Lower leg skin (tissue), 4 donors: ENCODE measurements at regions not wholly inside any gene's neighbourhood (a gene's known extent, or its start where the extent isn't known, plus 50 kb on each side); places are given as distances from the start of the nearest gene placed in this dataset.

Experiments
- DNase-seq, 2 donors: peaks; one replicate each; pipeline ENCODE4 v3.0.0-alpha.2; 2019; ENCODE audit warnings: low spot score in 2 of 2
- H3K4me3 ChIP-seq: fragments of 200-600 bp; sonication (generic); 2 replicates; pipeline ENCODE4 v1.5.1; 2017; ENCODE audit warnings: mild to moderate bottlenecking, low read depth; ENCODE audit not compliant: poor library complexity, severe bottlenecking
- POLR2A ChIP-seq, 2 donors: fragments of 450-650 bp; IDR thresholded peaks; one replicate each; pipeline ENCODE4 v1.6.1; 2016 to 2017; ENCODE audit warnings: antibody characterized with exemption in 2 of 2, mild to moderate bottlenecking in 1 of 2, moderate library complexity in 1 of 2
- WGBS, 2 donors: methylation state at CpG; one replicate each; pipeline ENCODE4 v1.1.5; 2018; 5-methylcytosine and 5-hydroxymethylcytosine counted together
- intact Hi-C: fragments of 100-400 bp; cut with DNase I; formaldehyde crosslinking; loops from one replicate; pipeline ENCODE4 v1.15.0; 2023; ENCODE audit warnings: low total_unique reads
- TF ChIP-seq, protein P1 (sequence below), 3 donors: fragments of 450-650 bp; IDR thresholded peaks; one replicate each; pipeline ENCODE4 v1.5.1; 2016; ENCODE audit warnings: antibody characterized with exemption in 3 of 3, mild to moderate bottlenecking in 3 of 3, moderate library complexity in 2 of 3

DNA sequence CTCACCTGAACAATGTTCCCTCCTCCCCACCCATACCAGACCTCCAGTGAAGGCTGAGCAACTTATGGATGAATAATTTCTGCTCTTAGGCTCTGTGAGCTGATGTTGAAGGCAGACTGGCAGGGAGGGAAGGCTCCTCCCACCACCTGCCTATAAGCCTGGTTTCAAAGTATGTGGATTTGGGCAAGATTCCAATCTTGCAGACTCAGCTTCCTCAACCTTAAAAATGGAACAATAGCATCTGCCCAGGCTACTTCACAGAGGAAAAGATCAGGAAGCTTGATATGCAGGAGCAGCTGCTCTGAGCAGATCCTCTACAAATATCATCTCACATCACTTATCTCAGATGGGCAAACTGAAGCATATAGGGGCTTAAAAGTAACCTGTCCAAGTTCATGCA, 112.2 kb downstream of the ZFP36L2 start:
- intact Hi-C loops: no loop called here
- DNase-seq: no peak

GRCh38 chr2:43111788-43112554, 114.4 kb downstream of the ZFP36L2 start:
- DNase-seq: no peak
- intact Hi-C loops: no loop called here
- H3K4me3 ChIP-seq: no peak overlapping the region
- WGBS, 2 donors: 93 to 95% methylated on average over 7 of the region's 7 CpGs
- no peak for TF ChIP-seq POLR2A (IDR thresholded peaks at IDR 0.05)
- TF ChIP-seq, protein P1, sequence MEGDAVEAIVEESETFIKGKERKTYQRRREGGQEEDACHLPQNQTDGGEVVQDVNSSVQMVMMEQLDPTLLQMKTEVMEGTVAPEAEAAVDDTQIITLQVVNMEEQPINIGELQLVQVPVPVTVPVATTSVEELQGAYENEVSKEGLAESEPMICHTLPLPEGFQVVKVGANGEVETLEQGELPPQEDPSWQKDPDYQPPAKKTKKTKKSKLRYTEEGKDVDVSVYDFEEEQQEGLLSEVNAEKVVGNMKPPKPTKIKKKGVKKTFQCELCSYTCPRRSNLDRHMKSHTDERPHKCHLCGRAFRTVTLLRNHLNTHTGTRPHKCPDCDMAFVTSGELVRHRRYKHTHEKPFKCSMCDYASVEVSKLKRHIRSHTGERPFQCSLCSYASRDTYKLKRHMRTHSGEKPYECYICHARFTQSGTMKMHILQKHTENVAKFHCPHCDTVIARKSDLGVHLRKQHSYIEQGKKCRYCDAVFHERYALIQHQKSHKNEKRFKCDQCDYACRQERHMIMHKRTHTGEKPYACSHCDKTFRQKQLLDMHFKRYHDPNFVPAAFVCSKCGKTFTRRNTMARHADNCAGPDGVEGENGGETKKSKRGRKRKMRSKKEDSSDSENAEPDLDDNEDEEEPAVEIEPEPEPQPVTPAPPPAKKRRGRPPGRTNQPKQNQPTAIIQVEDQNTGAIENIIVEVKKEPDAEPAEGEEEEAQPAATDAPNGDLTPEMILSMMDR (IDR thresholded peaks at IDR 0.05): no peak

More for the DNA sequence above, 112.2 kb downstream of the ZFP36L2 start:
- no peak for TF ChIP-seq POLR2A (IDR thresholded peaks at IDR 0.05)
- TF ChIP-seq, protein P1 (IDR thresholded peaks at IDR 0.05): no peak
- no peak overlapping the region for H3K4me3 ChIP-seq

- TF ChIP-seq, protein P1 (IDR thresholded peaks at IDR 0.05): no peak
- no peak for TF ChIP-seq POLR2A (IDR thresholded peaks at IDR 0.05)
- intact Hi-C loops: no loop called here
- 59 to 60% methylated on average over 10 of the region's 10 CpGs for WGBS, 2 donors
- DNase-seq: no peak
- no peak overlapping the region for H3K4me3 ChIP-seq
These were observed 115.9 kb downstream of the ZFP36L2 start for GRCh38 chr2:43110442-43110871.

GRCh38 chr2:43109261-43109743, 117.1 kb downstream of the ZFP36L2 start:
- WGBS, 2 donors: 78% methylated on average over 2 of the region's 2 CpGs

DNA sequence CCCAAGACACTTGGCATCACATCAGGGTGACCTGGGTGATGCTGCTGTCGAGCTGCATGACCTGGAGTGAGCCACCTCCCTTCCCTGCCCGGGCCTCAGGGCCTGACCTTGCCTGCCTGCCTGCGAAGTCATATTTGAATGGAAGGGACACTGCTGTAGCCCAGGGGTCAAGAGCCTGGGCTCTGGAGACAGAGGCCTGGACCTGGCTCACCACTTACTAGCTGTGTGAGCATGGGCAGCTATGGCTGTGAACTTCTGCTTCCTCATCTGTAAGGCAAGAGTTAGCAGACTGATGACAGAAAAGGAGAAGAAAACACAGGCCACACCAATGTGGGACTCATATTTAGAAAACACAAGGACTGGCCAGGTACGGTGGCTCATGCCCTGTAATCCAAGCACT, 118.7 kb downstream of the ZFP36L2 start:
- no peak for TF ChIP-seq POLR2A (IDR thresholded peaks at IDR 0.05)
- TF ChIP-seq, protein P1 (IDR thresholded peaks at IDR 0.05): no peak
- no peak overlapping the region for H3K4me3 ChIP-seq
- intact Hi-C loops: no loop called here
- no peak for DNase-seq
- 73 to 85% methylated on average over 4 of the region's 4 CpGs for WGBS, 2 donors

More at GRCh38 chr2:43109261-43109743, 117.1 kb downstream of the ZFP36L2 start:
- no peak overlapping the region for H3K4me3 ChIP-seq
- intact Hi-C loops: no loop called here
- DNase-seq: no peak
- TF ChIP-seq, protein P1 (IDR thresholded peaks at IDR 0.05): no peak
- TF ChIP-seq POLR2A (IDR thresholded peaks at IDR 0.05): no peak
